AG04450 (cell line): ENCODE measurements at regions not wholly inside any gene's neighbourhood (a gene's known extent, or its start where the extent isn't known, plus 50 kb on each side); places are given as distances from the start of the nearest gene placed in this dataset.

Experiments
- CTCF ChIA-PET: fragments of 300-600, 350-600 bp; formaldehyde crosslinking; extraction: SDS; loops from one replicate; lab custom pipeline; 2022; ENCODE audit warnings: antibody characterized with exemption, inconsistent platforms; lab: Charles Lee
- POLR2A ChIA-PET: fragments of 350-600 bp; formaldehyde crosslinking; extraction: SDS; loops from one replicate; lab custom pipeline; 2021; ENCODE audit warnings: antibody characterized with exemption, inconsistent platforms; lab: Yijun Ruan, JAX
- DNase-seq: peaks from one replicate; pipeline ENCODE4 v3.0.0-alpha.2; 2011; ENCODE audit warnings: low read depth, low spot score
- H3K27ac ChIP-seq: one replicate; pipeline ENCODE4 v1.5.1; 2012; ENCODE audit warnings: low read depth, low read length, control low read depth
- H3K27me3 ChIP-seq: one replicate; pipeline ENCODE4 v1.6.0; 2012; ENCODE audit warnings: low read length; ENCODE audit not compliant: control insufficient read depth, insufficient read depth
- H3K4me3 ChIP-seq: 2 replicates; pipeline ENCODE4 v1.5.1; 2011; ENCODE audit warnings: mild to moderate bottlenecking, low read depth, low read length, control low read depth
- H3K9me3 ChIP-seq: 2 replicates; pipeline ENCODE4 v1.5.1; 2012; ENCODE audit warnings: low read length; ENCODE audit not compliant: control insufficient read depth, insufficient read depth
- CTCF ChIP-seq: IDR thresholded peaks from 2 replicates; pipeline ENCODE4 v1.5.1; 2011; ENCODE audit warnings: low read depth, low read length, control low read depth, inconsistent platforms

DNA sequence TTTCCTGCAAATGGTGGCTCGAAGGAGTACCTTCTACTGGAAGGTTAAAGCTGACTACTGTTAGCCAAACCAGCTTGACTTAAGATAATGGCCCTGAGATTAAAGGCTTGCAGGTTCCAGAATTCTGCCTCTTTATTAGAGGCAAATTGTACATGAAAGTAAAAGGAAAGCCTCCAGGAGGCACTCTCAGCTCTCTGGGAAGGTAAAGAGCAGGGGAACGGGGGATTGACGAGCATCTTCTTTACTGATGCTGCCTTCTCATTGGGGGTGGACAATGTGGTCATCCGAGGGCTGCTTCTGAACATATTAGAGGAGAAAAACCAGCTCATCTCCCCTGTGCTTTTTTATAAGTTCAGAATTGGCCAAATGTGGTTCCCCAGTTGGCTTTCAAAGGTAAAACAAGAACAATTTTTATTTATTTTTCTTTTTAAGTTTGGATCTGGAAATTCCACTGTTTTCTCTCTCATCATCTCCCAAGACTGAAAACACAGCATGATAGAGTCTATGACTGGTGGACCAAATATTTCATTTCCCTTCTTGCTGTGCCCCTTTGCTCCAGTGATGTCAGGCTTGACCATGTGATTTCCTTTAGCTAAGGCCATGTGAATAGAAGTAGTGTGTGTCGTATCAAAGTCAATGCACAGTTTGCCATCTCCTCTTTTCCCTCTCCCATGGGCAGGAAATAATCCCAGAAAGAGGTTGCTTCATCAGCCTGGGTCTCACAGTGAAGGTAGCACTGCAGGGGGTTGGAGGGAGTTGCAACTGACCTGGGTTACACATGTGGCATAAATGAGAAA lies 292.7 kb downstream of the PRDM2 start:
- no peak overlapping the region for H3K27ac ChIP-seq
- DNase-seq: no peak
- peaks cover 17% of the 10 kb centered on the region for H3K9me3 ChIP-seq
- ChIA-PET POLR2A (no interaction called here), CTCF (no interaction called here)
- no peaks in the 10 kb centered on the region for H3K27me3 ChIP-seq
- H3K4me3 ChIP-seq: no peak overlapping the region
- TF ChIP-seq CTCF: no peak

DNA sequence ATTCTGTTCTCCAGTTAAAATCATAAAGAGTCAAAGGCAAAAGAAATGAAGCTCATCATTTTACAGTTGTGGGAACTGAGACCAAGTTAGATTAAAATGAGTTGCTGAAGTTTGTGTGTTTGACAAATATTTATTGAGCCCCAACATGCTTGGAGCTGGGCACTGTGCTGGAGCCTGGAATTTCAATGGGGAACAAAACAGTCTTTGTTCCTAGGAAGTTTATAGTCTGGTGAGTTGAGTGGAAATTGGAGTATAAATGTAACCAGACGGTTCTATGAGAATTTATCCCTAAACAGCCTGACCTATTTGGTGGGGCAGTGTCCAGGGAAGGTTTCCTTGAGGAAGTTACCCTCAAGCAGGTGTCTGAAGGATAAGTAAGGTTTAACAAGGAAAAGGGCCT lies 294.4 kb downstream of the PRDM2 start:
- H3K27me3 ChIP-seq: no peaks in the 10 kb centered on the region
- peaks cover 17% of the 10 kb centered on the region for H3K9me3 ChIP-seq
- H3K4me3 ChIP-seq: no peak overlapping the region
- no peak for DNase-seq
- TF ChIP-seq CTCF: no peak
- ChIA-PET POLR2A (no interaction called here), CTCF (no interaction called here)
- H3K27ac ChIP-seq: no peak overlapping the region

GRCh38 chr1:13996334-13996733 lies 296.3 kb downstream of the PRDM2 start:
- Histone ChIP-seq H3K4me3 (no peak overlapping the region), H3K27me3 (no peaks in the 10 kb centered on the region), H3K9me3 (peaks cover 21% of the 10 kb centered on the region), H3K27ac (no peak overlapping the region)
- ChIA-PET CTCF (no interaction called here), POLR2A (no interaction called here)
- no peak for TF ChIP-seq CTCF
- no peak for DNase-seq

DNA sequence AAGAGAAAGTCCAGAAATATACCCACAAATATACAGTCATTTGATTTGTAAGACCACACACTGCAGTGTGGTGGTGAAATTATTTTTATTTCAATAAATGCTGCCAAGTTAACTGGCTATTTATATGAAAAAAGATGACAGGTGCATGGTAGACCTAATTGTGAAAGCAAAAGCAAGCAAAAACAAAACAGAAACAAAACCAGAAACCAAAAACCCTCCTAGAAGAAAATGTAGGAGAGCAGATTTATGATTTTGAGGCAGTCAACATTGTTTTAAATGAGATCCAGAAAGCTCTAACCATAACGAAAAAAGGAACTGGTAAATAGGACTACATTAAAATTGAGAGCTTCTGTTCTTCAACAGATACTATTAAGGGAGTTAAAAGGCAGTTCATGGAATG lies 303.6 kb downstream of the PRDM2 start:
- H3K9me3 ChIP-seq: peaks cover 9% of the 10 kb centered on the region
- no peak overlapping the region for H3K27ac ChIP-seq
- ChIA-PET CTCF (no interaction called here), POLR2A (no interaction called here)
- DNase-seq: no peak
- no peak overlapping the region for H3K4me3 ChIP-seq
- H3K27me3 ChIP-seq: no peaks in the 10 kb centered on the region
- no peak for TF ChIP-seq CTCF

- no peak for TF ChIP-seq CTCF
- H3K27me3 ChIP-seq: no peaks in the 10 kb centered on the region
- DNase-seq: no peak
- H3K9me3 ChIP-seq: peaks cover 22% of the 10 kb centered on the region
- POLR2A ChIA-PET: no interaction called here
- CTCF ChIA-PET: interaction anchor here (0.6 kb wide), 1 partner anchor 355 kb away, joined by 3 read pairs; no protein-coding TSS in a partner anchor
- H3K4me3 ChIP-seq: no peak overlapping the region
- H3K27ac ChIP-seq: no peak overlapping the region
Observed at GRCh38 chr1:14009582-14009981, 309.6 kb downstream of the PRDM2 start.
